NB4 (cell line): ENCODE measurements at regions not wholly inside any gene's neighbourhood (a gene's known extent, or its start where the extent isn't known, plus 50 kb on each side); places are given as distances from the start of the nearest gene placed in this dataset.

ENCODE experiments used
- DNase-seq: peaks from one replicate; pipeline ENCODE4 v3.0.0; 2010; ENCODE audit warnings: low read depth
- H3K4me3 ChIP-seq: one replicate; pipeline ENCODE4 v1.5.1; 2011; ENCODE audit warnings: mild to moderate bottlenecking, low read depth, low read length, moderate library complexity
- MAX ChIP-seq: IDR thresholded peaks from 2 replicates; pipeline ENCODE4 v1.6.1; 2011; ENCODE audit warnings: low read depth, low read length
- MYC ChIP-seq: IDR thresholded peaks from 2 replicates; pipeline ENCODE4 v1.6.1; 2011; ENCODE audit warnings: low read depth, low read length
- POLR2A ChIP-seq: IDR thresholded peaks from 2 replicates; pipeline ENCODE4 v1.6.1; 2011; ENCODE audit warnings: mild to moderate bottlenecking; ENCODE audit not compliant: insufficient read length; ENCODE audit errors: extremely low read depth
- TF ChIP-seq, protein P1 (sequence below): IDR thresholded peaks from one replicate; pipeline ENCODE4 v1.5.1; 2012; ENCODE audit warnings: low read depth, low read length

DNA sequence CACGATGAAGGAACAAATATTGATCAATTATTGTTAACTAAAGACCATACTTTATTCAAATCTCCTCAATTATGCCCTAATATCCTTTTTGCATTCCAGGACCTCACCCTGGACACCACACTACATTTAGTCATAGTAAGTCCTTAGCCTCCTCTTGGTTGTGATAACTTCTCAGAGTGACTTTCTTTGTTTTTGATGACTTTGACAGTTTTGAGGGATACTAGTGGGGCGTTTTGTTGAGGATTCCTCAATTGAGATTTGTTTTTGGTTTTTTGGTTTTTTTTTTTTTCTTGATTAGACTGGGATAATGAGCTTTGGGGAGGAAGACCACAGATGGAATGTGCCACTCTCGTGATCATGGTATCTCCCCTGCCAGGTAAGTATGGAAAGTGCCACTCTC, 105.5 kb downstream of the SOX9 start:
- no peak for DNase-seq
- TF ChIP-seq MYC (no peak), POLR2A (no peak), MAX (no peak)
- TF ChIP-seq, protein P1, sequence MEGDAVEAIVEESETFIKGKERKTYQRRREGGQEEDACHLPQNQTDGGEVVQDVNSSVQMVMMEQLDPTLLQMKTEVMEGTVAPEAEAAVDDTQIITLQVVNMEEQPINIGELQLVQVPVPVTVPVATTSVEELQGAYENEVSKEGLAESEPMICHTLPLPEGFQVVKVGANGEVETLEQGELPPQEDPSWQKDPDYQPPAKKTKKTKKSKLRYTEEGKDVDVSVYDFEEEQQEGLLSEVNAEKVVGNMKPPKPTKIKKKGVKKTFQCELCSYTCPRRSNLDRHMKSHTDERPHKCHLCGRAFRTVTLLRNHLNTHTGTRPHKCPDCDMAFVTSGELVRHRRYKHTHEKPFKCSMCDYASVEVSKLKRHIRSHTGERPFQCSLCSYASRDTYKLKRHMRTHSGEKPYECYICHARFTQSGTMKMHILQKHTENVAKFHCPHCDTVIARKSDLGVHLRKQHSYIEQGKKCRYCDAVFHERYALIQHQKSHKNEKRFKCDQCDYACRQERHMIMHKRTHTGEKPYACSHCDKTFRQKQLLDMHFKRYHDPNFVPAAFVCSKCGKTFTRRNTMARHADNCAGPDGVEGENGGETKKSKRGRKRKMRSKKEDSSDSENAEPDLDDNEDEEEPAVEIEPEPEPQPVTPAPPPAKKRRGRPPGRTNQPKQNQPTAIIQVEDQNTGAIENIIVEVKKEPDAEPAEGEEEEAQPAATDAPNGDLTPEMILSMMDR, result no peak
- H3K4me3 ChIP-seq, result no peak overlapping the region

GRCh38 chr17:72233986-72234385, 113.2 kb downstream of the SOX9 start:
- TF ChIP-seq MYC, result no peak
- TF ChIP-seq, protein P1, result no peak
- DNase-seq, result no peak
- H3K4me3 ChIP-seq, result no peak overlapping the region

DNA sequence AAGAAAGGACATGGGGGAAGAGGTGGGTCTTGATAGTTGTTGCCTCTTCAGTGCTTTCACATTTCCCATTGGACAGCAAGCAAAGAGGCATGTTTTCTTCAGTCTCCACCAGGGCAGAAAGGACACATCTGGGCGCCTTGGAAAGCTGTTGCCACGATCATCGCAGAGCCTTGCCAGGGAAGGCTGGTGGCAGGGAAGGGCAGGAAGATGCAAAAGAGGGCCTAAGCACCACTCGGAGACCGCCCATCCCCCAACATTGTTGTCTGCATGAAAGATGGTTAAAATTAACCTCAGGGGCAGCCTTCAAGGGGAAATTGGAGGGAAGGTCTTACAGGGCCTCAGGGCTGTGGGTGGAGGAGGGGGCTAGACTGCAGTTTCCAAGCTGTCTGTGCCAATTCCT, 114.2 kb downstream of the SOX9 start:
- no peak overlapping the region for H3K4me3 ChIP-seq
- TF ChIP-seq MAX (no peak), POLR2A (no peak), MYC (no peak)
- TF ChIP-seq, protein P1, result no peak

DNA sequence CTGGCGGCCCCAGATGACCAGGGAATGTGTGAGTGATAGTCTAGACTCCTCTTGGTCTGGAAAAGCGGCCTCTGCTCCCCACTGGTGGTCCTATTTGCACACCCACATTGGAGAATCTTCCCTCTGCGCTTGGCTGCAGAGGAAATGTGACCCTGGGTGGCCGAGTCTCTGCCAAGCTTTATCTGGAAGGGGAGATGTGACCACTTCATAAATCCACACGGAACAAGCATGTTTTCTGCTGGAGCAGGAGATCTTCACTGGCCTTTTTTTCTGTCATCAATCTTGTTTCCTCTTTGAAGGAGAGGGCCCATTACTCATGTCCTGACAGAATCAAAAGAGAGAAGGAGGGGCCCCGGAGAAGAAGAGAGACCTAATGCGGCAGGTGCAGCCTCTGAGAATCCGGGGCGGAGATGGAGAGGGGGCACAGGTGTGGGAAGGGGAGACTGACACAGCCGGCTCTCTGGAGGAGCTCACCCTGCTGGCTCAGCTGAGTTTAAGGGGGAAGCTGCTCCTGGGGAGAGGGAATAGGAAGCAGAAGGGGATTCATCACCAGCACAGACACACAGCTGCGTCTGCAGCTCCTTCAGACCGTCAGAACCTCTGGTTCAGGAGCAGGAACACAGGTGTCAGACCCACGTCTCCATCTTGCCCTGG, 116.3 kb downstream of the SOX9 start:
- DNase-seq, result no peak
- no peak overlapping the region for H3K4me3 ChIP-seq
- TF ChIP-seq, protein P1, result no peak
- TF ChIP-seq POLR2A (no peak), MAX (no peak), MYC (no peak)

More for the DNA sequence above, 114.2 kb downstream of the SOX9 start:
- no peak for DNase-seq

- TF ChIP-seq MYC (no peak), POLR2A (no peak), MAX (no peak)
- TF ChIP-seq, protein P1, result no peak
- no peak overlapping the region for H3K4me3 ChIP-seq
- DNase-seq, result no peak
These were observed 117.4 kb downstream of the SOX9 start for GRCh38 chr17:72238157-72238673.
